ENCODE measurements at regions not wholly inside any gene's neighbourhood (a gene's known extent, or its start where the extent isn't known, plus 50 kb on each side); places are given as distances from the start of the nearest gene placed in this dataset.

GRCh38 chr1:82491301-82492048, 690.7 kb downstream of the ADGRL2 start:
- DNase-seq (ENCODE audit: low spot score), result no peak

- DNase-seq (ENCODE audit: low spot score), result no peak
Measured at GRCh38 chr1:82487778-82488177, 687.0 kb downstream of the ADGRL2 start.

DNA sequence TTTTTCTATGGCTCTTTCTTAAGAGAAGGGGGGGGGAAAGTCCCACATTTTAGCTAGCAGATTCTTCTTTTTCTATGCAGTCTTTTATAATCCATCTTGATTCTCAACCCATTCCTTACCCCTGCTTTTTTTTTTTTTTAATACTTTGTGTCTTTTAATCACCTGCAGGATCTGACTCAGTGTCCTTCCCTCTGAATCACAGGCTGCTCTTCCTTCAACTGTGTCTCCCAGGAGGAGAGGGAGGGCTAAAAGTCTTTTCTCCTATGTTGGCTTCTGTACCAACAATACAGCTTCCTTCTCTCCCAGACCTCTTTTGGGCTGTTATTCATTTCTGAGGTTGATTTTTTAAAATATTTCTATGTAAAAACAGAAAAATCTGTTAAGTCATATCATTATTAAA, 686.2 kb downstream of the ADGRL2 start:
- no peak for DNase-seq (ENCODE audit: low spot score)

GRCh38 chr1:82486468-82486867, 685.7 kb downstream of the ADGRL2 start:
- no peak for DNase-seq (ENCODE audit: low spot score)

GRCh38 chr1:82485591-82486369, 685.0 kb downstream of the ADGRL2 start:
- DNase-seq (ENCODE audit: low spot score), result no peak

- no peak for DNase-seq (ENCODE audit: low spot score)
Measured at GRCh38 chr1:82483146-82483545, 682.4 kb downstream of the ADGRL2 start.

- no peak for DNase-seq (ENCODE audit: low spot score)
Measured at GRCh38 chr1:82478916-82479315, 678.2 kb downstream of the ADGRL2 start.

DNA sequence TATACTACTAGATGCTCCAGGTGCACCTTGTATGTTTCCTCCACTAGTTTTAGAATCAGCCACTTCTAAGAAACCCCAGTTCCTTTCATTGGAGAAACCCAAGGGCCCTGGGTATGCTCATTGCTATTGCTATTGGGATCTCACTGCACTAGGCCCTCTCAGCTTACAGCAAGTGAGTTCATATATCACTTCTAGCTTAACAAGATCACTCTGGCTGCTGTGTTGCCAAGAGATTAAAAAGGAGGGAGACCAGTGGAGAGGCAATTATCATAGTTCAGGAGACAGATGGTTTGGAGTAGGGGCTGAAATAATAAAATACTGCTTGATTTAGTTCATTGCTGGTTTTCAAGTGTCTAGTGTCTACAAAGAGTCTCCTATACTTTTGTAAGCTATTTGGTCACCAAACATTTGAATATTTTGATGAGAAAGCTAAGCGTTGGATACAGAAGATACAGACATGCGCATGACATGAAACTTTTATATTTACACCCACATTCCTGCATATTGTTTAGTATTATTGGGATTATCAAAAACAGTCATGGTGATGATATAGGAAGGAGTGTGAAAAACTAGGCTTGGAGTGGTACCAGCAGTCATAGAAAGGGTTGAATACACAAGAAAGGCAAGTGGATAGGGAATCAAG, 671.9 kb downstream of the ADGRL2 start:
- no peak for DNase-seq (ENCODE audit: low spot score)

DNA sequence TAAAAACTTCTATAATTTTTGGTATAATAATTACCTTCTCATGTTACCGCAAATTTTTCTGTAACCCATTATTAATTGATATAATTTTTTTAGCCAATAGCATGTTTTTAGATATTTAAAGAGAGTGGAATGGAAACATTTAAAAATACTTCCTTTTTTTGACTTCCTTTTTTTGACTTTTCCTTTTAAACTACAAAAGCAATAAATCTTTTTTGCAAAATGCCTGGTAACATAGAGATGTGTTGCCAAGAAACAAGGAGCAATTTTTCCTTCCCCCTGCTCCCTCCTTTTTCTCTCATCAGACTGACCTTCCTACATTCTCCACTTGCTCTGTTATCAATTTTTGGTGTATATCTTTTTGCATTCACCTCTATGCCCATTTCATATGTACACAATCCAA, 666.2 kb downstream of the ADGRL2 start:
- DNase-seq (ENCODE audit: low spot score), result no peak

DNA sequence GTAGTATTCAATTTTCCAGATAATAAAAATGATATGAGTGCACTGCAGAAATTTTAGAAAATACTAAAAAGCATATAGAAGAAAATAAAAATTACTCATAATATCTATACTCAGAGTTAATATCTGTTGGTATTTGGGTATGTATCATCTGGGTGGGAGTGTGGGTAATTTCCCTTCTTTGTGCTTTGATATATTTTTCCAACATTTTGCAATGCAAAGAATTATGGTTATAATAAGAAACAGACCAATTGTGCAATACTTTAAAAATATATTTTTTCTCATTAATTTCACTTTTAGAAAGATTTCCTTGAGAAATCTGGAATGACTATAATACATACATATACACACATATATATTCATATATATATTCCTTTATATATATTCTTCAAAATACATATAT, 665.7 kb downstream of the ADGRL2 start:
- no peak for DNase-seq (ENCODE audit: low spot score)

- no peak for DNase-seq (ENCODE audit: low spot score)
Measured at GRCh38 chr1:82465024-82465423, 664.3 kb downstream of the ADGRL2 start.

GRCh38 chr1:82464362-82465001, 663.7 kb downstream of the ADGRL2 start:
- no peak for DNase-seq (ENCODE audit: low spot score)

- no peak for DNase-seq (ENCODE audit: low spot score)
Measured at GRCh38 chr1:82463951-82464350, 663.2 kb downstream of the ADGRL2 start.

- no peak for DNase-seq (ENCODE audit: low spot score)
Measured at GRCh38 chr1:82462366-82462765, 661.6 kb downstream of the ADGRL2 start.

DNA sequence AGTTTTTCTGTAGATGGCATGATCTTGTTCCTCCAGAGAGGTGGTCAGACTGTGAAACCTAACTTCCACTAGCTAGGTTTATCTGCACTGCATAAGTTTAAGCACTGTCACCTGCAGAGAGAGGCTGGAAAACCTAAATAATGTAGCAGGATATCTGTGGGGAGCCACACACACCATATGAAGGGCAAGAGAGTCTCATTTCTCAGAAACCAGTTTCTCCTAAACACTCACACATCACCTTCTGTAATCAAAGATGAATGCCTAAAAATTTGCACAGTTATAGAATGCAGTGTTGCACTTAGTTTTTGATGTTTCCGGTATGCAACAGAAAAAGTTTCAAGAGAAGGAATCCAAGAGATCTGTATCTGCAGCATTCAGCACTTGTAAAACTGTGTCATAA, 654.6 kb downstream of the ADGRL2 start:
- no peak for DNase-seq (ENCODE audit: low spot score)

DNA sequence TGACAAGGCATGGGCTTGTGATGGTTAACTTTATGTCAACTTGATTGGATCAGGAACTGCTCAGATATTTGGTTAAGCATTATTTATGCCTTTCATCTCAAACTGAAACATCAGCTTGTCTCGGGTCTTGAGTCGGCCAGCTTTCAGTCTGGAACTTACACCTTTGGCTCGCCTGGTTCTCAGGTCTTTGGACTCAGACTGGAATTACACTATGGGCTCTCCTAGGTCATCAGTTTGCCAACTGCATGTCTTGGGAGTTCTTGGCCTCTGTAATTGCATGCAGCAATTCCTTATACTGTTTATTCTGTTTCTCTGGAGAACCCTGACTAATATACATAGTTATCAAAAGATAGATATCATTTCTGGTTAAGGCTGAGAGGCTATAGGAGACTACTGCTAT, 653.7 kb downstream of the ADGRL2 start:
- no peak for DNase-seq (ENCODE audit: low spot score)

GRCh38 chr1:82453511-82454185, 652.9 kb downstream of the ADGRL2 start:
- DNase-seq (ENCODE audit: low spot score), result no peak

DNA sequence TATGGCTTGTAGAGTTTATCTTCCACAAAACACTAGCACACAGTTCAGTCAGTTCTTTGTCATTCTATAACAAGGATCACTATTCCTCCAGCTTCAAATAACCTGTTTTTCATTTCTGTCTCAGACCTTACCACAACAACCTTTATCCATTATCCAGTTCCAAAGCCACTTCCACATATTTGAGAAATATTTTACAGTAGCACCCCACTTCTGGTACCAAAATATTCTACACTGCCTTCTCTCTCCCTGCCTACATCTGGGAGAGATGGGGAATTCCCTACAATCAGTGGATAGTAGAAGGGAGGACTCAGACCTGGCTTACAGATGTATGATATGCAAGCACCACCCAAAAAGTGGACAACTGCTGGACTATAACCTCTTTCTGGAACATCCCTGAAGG, 651.4 kb downstream of the ADGRL2 start:
- no peak for DNase-seq (ENCODE audit: low spot score)

GRCh38 chr1:82451191-82451590, 650.5 kb downstream of the ADGRL2 start:
- no peak for DNase-seq (ENCODE audit: low spot score)

GRCh38 chr1:82449506-82450057, 648.8 kb downstream of the ADGRL2 start:
- DNase-seq (ENCODE audit: low spot score), result no peak

DNA sequence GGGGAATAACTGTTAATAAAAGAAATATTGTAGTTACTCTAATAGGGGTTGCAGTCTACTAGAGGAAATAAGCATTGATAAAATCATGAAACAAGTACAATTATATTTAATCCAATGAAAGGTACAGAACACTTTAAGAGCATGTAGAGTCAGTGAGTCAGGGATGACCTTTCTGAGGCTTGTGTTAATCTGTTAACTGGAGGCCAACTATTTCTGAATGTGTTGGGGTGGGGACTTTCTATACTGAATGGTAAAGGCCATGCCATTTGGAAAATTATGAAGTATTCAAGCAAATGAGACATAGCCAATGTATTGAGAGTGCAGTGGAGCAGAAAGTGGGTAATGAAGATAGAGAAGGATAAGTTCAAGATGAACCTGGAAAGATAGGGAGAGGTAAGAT, 646.2 kb downstream of the ADGRL2 start:
- DNase-seq (ENCODE audit: low spot score), result no peak

GRCh38 chr1:82446236-82446635, 645.5 kb downstream of the ADGRL2 start:
- DNase-seq (ENCODE audit: low spot score), result no peak

All from germinal center (tissue), 1 donor.